CD14-positive monocyte (primary cell): ENCODE measurements at regions not wholly inside any gene's neighbourhood (a gene's known extent, or its start where the extent isn't known, plus 50 kb on each side); places are given as distances from the start of the nearest gene placed in this dataset.

ENCODE experiments used
- DNase-seq, 3 donors: peaks; one replicate each; pipeline ENCODE4 v3.0.0-alpha.2; 2011 to 2022
- H2AFZ ChIP-seq: 2 replicates; pipeline ENCODE4 v1.6.0; 2012; ENCODE audit warnings: mild to moderate bottlenecking, low read depth, low read length, inconsistent platforms; ENCODE audit not compliant: insufficient read depth, poor library complexity, severe bottlenecking
- H3K27ac ChIP-seq, 2 donors: 1 replicate in 1 of 2; 2 replicates in 1 of 2; pipeline ENCODE4 v1.5.1; 2012 to 2013; ENCODE audit warnings: low read length in 2 of 2, control low read depth in 1 of 2, inconsistent platforms in 1 of 2, low read depth in 1 of 2, mild to moderate bottlenecking in 1 of 2
- H3K27me3 ChIP-seq, 2 donors: one replicate each; pipeline versions ENCODE4 v1.6.0 to v1.6.1; 2011 to 2013; ENCODE audit warnings: low read length in 2 of 2; ENCODE audit not compliant: control insufficient read depth in 2 of 2, insufficient read depth in 2 of 2
- H3K36me3 ChIP-seq, 2 donors: replicated peaks in 1 of 2; 1 replicate in 1 of 2; 2 replicates in 1 of 2; pipeline versions ENCODE4 v1.5.1 to v1.6.1; 2012 to 2013; ENCODE audit warnings: low read length in 2 of 2, control low read depth in 1 of 2, inconsistent platforms in 1 of 2, mild to moderate bottlenecking in 1 of 2; ENCODE audit not compliant: insufficient read depth in 2 of 2, control insufficient read depth in 1 of 2
- H3K4me1 ChIP-seq, 2 donors: 1 replicate in 1 of 2; 2 replicates in 1 of 2; pipeline versions ENCODE4 v1.5.1 to v1.6.1; 2012 to 2013; ENCODE audit warnings: low read length in 2 of 2, control low read depth in 1 of 2, inconsistent platforms in 1 of 2, mild to moderate bottlenecking in 1 of 2, moderate library complexity in 1 of 2; ENCODE audit not compliant: insufficient read depth in 2 of 2, control insufficient read depth in 1 of 2
- H3K4me2 ChIP-seq: replicated peaks from 2 replicates; pipeline ENCODE3; 2012; ENCODE audit warnings: low read length, moderate library complexity, mild to moderate bottlenecking; ENCODE audit not compliant: poor library complexity, severe bottlenecking; ENCODE audit errors: extremely low read depth
- H3K4me3 ChIP-seq, 3 experiments: fragments of 200-600 bp in 1 of 3; sonication (generic) in 1 of 3; replicated peaks in 1 of 3; 1 replicate in 2 of 3; 2 replicates in 1 of 3; pipeline ENCODE4 v1.5.1; 2011 to 2013; ENCODE audit warnings: low read length in 3 of 3, mild to moderate bottlenecking in 3 of 3, control low read depth in 2 of 3, low read depth in 2 of 3, inconsistent platforms in 1 of 3, moderate library complexity in 1 of 3
- H3K79me2 ChIP-seq: 2 replicates; pipeline ENCODE4 v1.6.0; 2012; ENCODE audit warnings: mild to moderate bottlenecking, control low read depth, inconsistent platforms, low read length, moderate library complexity; ENCODE audit not compliant: insufficient read depth
- H3K9ac ChIP-seq: 2 replicates; pipeline ENCODE4 v1.6.0; 2017; ENCODE audit warnings: low read length, mild to moderate bottlenecking; ENCODE audit not compliant: insufficient read depth, poor library complexity, severe bottlenecking
- H3K9me3 ChIP-seq, 2 donors: replicated peaks in 1 of 2; 1 replicate in 1 of 2; 2 replicates in 1 of 2; pipeline versions ENCODE4 v1.5.1 to v1.6.1; 2012 to 2013; ENCODE audit warnings: low read length in 2 of 2, control low read depth in 1 of 2; ENCODE audit not compliant: control insufficient read depth in 1 of 2, insufficient read depth in 1 of 2
- H4K20me1 ChIP-seq: 2 replicates; pipeline ENCODE4 v1.6.0; 2012; ENCODE audit warnings: mild to moderate bottlenecking, low read length, control low read depth, moderate library complexity; ENCODE audit not compliant: insufficient read depth
- H3K27ac Mint-ChIP-seq, 7 donors: one replicate each; pipeline ENCODE4 v1.8.0; 2020; ENCODE audit warnings: mild to moderate bottlenecking in 7 of 7, mixed read lengths in 7 of 7, moderate library complexity in 6 of 7, inconsistent platforms in 2 of 7
- H3K27me3 Mint-ChIP-seq, 3 donors: one replicate each; pipeline ENCODE4 v1.8.0; 2021 to 2022; ENCODE audit warnings: low read depth in 3 of 3, mild to moderate bottlenecking in 3 of 3, mixed read lengths in 3 of 3, moderate library complexity in 3 of 3, inconsistent platforms in 1 of 3
- H3K36me3 Mint-ChIP-seq, 2 donors: one replicate each; pipeline ENCODE4 v1.8.0; 2020; ENCODE audit warnings: mixed read lengths in 2 of 2, inconsistent platforms in 1 of 2, mild to moderate bottlenecking in 1 of 2
- H3K4me1 Mint-ChIP-seq: one replicate; pipeline ENCODE4 v1.8.0; 2020; ENCODE audit warnings: mild to moderate bottlenecking, mixed read lengths
- H3K4me3 Mint-ChIP-seq, 2 donors: one replicate each; pipeline ENCODE4 v1.8.0; 2020; ENCODE audit warnings: mild to moderate bottlenecking in 2 of 2, mixed read lengths in 2 of 2, moderate library complexity in 1 of 2
- H3K9me3 Mint-ChIP-seq, 7 donors: one replicate each; pipeline ENCODE4 v1.8.0; 2020 to 2022; ENCODE audit warnings: mixed read lengths in 7 of 7, mild to moderate bottlenecking in 6 of 7, moderate library complexity in 6 of 7, inconsistent platforms in 2 of 7
- CTCF ChIP-seq: fragments of 200-600 bp; IDR thresholded peaks from one replicate; pipeline ENCODE4 v1.8.0; 2022; ENCODE audit warnings: antibody characterized with exemption, mild to moderate bottlenecking
- WGBS: methylation state at CpG from one replicate; pipeline ENCODE4 v1.1.5; 2013; ENCODE audit warnings: missing lambda C conversion rate; ENCODE audit not compliant: insufficient coverage; 5-methylcytosine and 5-hydroxymethylcytosine counted together
- intact Hi-C, 2 donors: fragments of 100-400 bp; cut with micrococcal nuclease; formaldehyde crosslinking; loops; one replicate each; pipeline versions ENCODE4 v1.15.0 to v1.15.1; 2023

GRCh38 chr18:39215920-39216319 lies 1650.3 kb upstream of the CELF4 start:
- Mint-ChIP-seq H3K27ac (no peak overlapping the region), H3K4me3 (no peak overlapping the region), H3K36me3 (no peaks in the 10 kb centered on the region), H3K4me1 (peaks cover 4% of the 10 kb centered on the region), H3K27me3 (peaks cover 0 to 5% (median 0%) of the 10 kb centered on the region in 3 donors), H3K9me3 (peaks cover 4 to 14% (median 8%) of the 10 kb centered on the region in 7 donors)
- Histone ChIP-seq H3K27ac (no peak overlapping the region), H3K4me3 (no peak overlapping the region), H3K9me3 (peaks cover 0 to 3% of the 10 kb centered on the region in 2 donors), H3K4me2 (no peak overlapping the region), H4K20me1 (no peaks in the 10 kb centered on the region), H3K4me1 (no peaks in the 10 kb centered on the region), H3K27me3 (no peaks in the 10 kb centered on the region), H3K9ac (no peak overlapping the region), H2AFZ (no peak overlapping the region), H3K79me2 (no peaks in the 10 kb centered on the region), H3K36me3 (no peaks in the 10 kb centered on the region)
- WGBS, result no CpG with 5 or more reads among the region's 2 CpGs
- TF ChIP-seq CTCF, result no peak
- DNase-seq, result no peak
- intact Hi-C loops, result no loop called here

- H3K27ac Mint-ChIP-seq, result no peak overlapping the region
- Histone ChIP-seq H3K27ac (no peak overlapping the region), H3K36me3 (no peaks in the 10 kb centered on the region), H3K4me2 (no peak overlapping the region), H3K27me3 (no peaks in the 10 kb centered on the region), H3K4me3 (no peak overlapping the region), H3K9ac (no peak overlapping the region), H3K9me3 (peaks cover 0 to 3% of the 10 kb centered on the region in 2 donors), H3K79me2 (no peaks in the 10 kb centered on the region), H2AFZ (no peak overlapping the region), H3K4me1 (peaks cover 9 to 13% of the 10 kb centered on the region in 2 donors), H4K20me1 (no peaks in the 10 kb centered on the region)
- peaks cover 25% of the 10 kb centered on the region for H3K4me1 Mint-ChIP-seq
- no peaks in the 10 kb centered on the region for H3K36me3 Mint-ChIP-seq
- intact Hi-C loops, result no loop called here
- peaks cover 0 to 3% (median 0%) of the 10 kb centered on the region in 3 donors for H3K27me3 Mint-ChIP-seq
- H3K9me3 Mint-ChIP-seq, result peaks cover 4 to 14% (median 8%) of the 10 kb centered on the region in 7 donors
- WGBS, result 29% methylated on average over 1 of the region's 1 CpG
- no peak for TF ChIP-seq CTCF
- H3K4me3 Mint-ChIP-seq, result no peak overlapping the region
- no peak for DNase-seq
Observed at GRCh38 chr18:39211461-39211860, 1645.9 kb upstream of the CELF4 start.
